Right renal pelvis (tissue), 4 donors: ENCODE measurements at regions not wholly inside any gene's neighbourhood (a gene's known extent, or its start where the extent isn't known, plus 50 kb on each side); places are given as distances from the start of the nearest gene placed in this dataset.
"Not testable (repeated sequence)": the region's sequence is repeated elsewhere in the genome, so short reads cannot be mapped to it uniquely, and the experiment has no call there.

Experiments used
- DNase-seq, 4 donors: peaks; one replicate each; pipeline ENCODE4 v3.0.0-alpha.2; 2013; ENCODE audit warnings: low read depth in 4 of 4, low spot score in 3 of 4, missing footprints in 1 of 4

DNA sequence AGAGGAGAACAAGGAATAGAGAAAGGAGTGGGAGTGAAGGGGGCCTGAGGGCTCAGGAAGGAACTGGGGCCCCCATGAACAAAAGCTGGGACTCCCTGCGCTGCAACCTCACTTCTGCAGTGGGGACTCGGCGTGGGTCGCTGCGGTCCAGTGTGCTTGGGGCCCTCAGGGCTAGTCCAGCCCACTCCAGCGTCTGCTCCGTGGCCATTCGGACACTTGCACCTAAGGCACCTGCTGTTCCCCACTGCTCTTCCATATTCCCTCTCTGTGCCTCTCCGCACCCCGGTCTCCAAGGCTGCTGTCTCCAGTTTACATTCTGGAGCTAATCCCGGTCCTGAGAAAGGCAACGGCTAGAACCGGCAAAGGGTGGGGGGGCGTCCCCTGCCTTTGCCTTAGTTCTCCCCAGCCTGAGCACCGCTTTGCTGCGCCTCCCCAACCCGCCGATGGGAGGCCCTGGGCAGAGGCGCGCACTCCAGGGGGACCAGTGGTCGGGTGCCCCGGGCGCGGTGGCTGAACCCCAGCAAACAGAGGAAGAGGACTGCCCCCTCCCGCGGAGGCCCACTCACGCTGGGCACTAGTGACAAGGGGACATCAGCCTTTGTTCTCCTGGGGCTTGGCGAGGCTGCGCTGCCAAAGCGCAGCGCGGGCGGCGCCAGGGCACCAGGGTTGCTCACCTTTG lies 327.7 kb upstream of the F9 start:
- no peak for DNase-seq

DNA sequence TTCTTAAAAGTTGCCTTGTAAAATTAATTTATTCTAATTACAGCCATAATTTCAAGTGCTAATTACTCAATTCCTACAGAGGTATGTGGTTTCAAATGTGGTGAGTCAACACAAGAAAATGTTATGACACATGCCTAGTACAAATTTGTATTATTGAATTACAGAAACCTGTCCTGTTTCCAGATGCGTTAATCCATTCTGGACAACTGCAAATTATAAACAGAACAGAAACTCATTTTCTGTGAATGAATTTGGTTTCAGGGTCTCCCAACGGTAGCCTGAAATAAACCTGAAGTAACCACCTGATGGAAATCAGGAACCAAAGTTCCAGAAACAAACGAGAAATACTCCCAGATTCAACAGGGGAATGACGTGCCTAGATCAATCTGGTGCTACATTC lies 328.6 kb upstream of the F9 start:
- DNase-seq, result no peak

DNA sequence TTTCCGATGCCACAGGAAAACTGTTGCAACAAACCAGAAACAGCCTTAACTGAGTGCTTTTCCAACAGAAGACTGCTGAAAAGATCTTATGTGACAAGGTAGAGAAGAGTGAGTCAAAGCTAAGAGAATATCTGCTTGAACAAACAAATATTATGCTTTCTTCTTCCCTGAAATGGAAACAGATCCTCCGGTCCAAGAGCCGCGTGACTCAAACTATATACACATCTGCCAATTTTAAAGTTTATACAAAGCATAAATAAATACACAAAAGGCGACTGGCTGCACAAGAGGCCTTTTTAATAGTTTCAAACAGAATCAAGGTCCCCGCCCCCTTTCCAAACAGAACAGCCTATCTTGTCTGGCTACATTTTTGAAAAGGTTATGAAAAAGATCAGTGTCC lies 329.7 kb upstream of the F9 start:
- no peak for DNase-seq

DNA sequence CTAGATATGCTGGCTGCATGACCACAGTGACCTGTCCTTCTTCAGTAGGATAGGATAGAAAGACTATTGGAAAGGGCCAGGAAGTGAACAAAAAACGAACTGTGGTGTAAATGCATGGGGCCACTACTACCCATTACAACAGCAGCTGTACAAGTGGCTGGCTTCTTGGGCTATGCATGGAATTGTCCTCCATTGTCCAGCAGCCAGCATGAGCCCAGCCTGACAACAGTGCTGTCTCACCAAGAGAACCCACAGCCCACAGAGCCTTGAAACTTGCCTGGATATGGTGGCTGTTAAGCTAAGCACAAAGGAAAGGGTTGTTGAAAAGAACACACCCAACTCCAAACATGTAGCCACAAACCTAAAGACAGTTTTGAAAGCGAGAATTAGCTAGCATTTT lies 330.2 kb upstream of the F9 start:
- no peak for DNase-seq

DNA sequence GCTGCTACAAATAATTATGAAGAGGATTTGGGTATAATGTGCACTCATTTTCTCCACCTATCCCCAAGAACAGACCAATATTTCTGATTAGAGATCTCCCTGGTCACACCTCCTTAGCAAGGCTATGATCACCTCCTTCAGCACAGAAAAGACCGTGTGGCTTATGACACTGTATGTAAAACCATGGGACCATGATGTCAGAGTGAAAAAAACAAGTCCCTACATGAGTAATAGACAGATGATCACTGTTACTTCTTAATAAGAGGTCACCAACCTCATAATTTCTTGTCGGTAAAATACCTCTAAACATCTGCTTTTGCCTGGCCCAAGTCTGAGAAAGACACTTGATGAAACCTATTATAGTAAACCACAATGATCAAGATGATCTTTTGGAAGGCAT lies 330.6 kb upstream of the F9 start:
- DNase-seq, result no peak

DNA sequence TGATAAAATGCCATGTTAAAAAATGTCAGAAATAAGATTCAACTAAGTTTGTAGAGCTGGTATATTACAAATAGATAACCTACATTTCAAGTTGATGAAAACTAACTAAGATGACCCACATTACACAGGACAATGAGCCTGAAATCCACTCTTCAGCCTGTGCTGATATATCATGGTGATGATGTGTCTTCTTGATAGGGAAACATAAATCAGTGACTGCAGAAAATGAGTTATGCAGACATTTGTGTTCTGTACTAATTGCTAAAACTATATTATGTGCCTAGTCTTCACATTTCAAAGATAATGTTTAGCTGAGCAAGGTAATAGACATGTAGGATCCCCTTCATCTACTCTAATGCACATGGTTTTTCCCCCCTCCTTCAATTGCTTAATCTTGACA lies 331.6 kb upstream of the F9 start:
- DNase-seq, result no peak

DNA sequence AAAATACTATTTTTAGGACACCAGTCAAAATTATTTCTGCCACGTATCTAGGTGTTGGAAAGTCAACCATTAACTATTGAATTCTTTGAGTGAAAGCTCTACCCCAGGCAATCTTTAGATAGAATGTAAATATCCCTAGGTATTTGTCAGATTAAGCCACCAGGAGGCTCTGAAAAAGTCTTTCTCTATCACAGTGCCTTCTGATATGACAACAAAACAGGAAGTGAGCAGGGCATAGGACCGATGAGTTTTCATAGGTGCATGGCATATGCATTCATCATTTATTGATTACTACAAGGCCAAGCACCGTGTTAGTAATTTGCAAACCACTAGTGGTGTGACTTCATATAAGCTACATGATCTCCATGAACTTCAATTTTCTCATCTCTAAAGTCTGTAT lies 333.6 kb upstream of the F9 start:
- DNase-seq, result no peak

DNA sequence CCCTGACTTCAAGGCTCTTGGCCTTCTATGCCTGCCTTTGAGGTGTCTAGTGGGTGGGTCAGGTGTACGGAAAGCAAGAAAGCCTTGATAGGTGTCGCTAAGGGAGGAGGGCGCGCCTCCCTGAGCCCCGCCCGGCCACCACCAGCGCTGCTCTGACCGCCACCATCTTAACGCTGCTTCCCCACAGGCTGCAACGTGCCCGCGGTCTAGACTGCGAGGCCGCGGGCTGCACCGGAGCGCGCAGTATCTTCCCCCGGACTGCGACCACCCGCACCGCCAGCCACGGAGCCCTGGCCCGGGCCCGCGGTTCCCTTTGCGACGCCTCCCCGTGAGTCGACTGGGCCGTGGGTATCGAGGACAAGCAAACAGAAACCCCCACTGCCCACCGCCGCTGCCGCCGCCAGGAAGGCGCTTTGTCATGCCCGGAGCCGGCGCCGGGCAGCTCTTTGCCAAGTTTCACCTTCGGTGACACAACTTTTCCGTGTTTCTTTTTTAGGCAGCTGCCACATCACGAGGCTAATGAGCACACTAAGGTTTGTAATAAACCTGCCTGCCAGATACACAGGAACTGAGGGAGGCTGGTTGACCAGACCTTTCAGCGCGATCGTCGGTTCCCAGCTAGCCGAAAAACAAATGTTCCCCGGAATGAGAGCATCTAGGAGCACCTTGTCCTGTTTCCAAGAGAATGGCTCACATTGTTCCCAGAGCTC lies 335.8 kb upstream of the F9 start:
- no peak for DNase-seq

DNA sequence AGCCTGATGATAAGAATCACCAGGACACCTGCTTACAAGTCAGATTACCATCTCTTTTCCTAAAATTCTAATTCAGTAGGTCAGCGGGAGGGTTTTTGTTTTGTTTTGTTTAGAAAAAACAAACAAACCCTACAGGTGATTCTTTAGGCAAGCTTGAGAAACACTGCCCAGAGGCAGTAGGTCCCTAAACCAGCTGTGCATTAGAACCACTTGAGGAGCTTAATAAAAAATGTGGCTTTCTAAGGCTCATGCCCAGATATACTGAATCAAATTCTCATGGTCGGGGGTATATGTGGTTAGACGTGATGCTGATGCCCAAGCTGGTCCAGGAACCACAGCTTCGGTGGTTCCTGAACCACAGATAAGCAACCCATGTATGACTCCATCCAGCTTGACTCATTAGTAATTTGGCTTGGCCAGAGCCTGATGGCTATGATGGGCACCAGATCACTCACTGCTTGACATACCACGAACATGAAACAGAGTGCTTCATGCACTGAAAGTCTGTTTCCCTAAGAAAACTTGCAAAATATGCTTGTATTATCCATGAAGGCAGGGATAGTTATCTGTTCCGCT lies 338.1 kb upstream of the F9 start:
- no peak for DNase-seq

DNA sequence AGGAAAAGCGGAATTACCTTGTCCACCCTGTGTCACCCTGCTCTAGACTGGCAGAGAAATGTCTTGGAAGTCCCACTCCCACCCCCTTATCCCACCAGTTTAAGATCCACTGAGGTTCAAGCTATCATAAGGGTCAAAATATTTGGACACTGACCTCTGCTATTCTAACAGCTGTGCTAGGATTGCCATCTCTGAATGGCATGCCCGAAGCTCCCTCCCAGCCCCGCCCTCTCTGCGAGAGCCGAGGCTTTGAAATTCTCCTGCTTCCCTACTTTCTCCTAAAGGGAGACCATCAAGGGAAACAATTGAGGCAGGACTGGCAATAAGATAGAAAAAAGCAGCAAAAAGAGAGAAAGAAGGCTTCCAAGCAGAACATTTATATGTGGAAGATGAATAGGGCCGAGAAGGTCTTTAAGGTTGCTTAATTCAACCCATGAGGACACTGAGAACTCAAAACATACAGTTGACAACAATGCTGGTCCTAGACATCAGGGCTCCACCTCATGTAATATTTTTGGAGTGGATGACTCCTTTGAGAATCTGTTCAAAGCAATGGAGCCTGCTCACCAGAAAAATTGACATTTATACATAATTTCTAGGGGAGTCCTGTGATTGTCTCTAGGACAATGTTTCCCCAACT lies 338.7 kb upstream of the F9 start:
- no peak for DNase-seq

DNA sequence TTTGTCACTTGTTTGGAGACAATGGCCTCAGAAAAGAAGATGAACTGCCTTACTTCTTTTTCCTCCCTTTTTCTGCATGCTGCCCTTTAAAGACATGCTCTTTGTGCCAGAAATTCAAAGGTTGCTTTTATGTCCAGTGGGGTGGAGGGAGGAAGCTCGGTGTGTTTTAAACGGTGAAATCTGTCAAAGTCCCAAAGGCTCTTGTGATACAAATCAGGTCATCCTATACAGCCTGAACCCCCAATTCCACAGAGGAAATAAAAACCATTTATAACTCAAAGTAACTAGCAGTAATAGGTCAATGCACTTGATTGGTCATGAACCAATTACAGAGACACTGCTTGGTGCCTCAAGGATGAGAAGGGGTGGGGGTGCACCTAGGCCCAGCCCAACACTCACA lies 339.3 kb upstream of the F9 start:
- no peak for DNase-seq

DNA sequence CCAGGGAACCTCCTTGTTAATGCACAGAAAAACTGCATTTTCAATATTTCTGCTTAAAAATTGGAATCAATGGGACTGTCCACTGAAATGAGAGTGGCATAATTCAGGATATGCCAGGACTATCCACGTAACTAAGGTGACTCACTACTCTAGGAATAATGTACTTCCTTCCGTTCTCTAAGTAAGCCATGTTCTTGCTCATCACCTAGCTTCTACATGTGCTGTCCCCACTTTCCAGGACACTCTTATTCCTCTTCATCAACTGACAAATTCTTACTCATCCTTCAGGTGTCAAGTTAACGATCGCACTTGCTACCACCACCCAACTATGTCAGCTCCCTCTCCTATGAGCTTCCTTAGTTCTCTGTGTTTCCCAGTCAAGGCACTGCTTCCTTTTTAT lies 342.8 kb upstream of the F9 start:
- DNase-seq, result no peak

DNA sequence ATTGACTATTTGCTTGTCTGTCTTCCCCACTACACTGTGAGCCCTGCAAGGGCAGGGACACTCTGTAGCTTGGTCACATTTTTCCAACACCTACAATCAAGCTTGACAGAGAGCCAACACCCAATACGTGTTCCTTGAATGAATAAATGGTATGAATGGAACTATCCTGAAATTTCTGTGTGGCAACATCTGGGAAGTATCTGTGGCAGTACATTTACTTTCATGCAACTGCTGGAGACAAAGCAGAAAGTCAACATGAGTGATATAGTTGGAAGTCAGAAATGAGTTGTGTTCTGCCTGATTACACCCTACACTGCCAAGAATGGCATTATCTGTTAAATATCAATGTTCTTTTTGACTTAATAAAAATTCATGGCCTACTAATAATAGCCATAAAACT lies 343.5 kb upstream of the F9 start:
- no peak for DNase-seq

DNA sequence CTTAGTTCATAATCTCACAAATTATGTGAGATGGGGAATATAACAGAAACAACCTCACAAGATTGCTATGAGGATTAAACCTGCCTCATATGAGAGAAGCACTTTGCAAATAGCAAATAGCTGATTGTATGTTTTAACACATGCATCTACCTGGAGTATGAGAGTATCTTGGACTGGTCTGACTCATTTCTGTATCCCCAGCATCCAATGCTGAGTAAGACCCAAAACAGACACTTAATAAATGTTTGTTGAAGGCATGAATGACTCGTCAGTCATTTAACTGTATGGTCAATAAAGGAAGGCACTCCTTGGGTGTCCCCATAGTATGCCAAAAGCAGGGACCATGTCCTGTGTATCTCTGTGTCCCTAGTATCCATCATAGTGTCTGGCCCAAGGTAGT lies 350.9 kb upstream of the F9 start:
- no peak for DNase-seq

DNA sequence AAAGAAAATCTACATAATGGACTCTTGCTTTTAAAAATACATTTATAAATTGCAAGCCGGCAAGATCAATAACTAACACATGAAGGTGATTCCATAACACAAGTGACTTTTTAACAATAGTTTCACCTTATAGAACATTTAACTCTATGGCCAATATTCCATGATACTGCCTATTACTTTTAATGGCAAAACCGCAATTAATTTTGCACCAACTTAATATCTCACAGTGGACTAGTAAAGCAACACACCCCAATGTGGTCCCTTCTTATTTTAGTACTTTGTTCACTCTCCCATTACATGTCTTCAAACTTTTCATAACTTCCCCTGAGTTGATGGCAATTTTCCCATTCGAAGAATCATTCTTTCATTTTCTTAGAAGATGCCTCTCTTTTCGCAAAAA lies 351.6 kb upstream of the F9 start:
- no peak for DNase-seq

DNA sequence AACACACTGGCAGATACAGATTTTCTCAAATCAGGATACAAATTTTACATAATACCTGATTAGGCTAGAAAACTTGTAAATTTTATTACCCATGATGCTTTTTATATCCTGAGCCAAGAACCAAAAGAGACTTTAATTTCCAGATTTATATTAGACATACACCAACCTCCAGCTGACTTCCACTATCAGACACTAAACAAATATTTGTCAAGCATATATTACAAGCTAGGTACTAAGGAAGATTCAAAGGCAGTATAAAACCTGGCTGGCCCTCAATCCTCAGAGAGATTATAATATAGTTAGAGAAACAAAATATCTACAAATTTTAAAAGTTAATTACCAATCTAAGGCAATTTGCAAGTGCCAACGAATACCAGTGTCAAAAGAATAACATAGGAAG lies 357.8 kb upstream of the F9 start:
- no peak for DNase-seq

DNA sequence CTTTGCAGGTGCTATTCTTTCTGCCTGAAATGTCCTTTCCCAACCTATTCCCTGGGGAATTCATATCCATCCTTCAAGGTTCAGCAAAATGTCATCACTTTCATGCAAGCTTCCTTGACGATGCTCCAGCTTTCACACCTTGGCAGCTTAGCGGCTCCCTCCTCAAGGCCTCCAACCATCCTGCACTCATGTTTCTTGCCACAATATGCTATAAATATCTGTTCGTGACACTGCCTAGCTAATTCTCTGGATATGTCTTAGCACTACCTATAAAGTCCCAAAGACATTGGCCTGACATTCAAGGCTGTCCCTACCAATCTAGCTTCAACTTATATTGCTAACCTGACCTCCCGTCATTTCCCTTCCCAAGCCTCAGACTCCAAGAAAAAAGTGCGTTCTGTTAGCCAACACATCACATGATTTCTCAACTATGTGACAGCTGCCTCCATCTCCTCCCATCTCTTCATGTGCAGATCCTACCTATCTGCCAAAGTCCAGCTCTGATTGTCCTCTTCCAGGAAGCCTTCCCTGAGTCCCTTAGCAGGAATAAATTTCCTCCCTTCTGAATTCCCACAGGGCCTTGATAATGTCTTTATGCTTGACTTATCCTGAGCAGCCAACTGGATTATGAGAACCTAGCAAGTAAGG lies 359.9 kb upstream of the F9 start:
- no peak for DNase-seq

DNA sequence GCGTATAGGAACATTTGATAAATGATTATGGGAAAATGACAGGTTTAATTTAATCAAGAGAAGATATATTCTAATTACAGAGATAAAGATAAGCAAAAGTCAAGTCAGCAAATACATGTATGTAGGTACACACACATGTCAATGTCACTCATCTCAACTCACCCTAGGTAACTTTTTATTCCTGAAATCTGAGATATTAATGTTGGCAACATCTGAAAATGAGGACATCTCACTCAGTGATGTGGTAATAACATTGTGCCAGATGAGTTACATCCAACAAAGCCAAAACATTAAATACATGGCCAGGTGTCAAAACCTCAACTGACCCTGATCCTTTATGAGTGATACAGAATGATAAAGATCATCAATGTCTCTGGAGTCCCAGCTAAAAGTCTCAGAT lies 363.3 kb upstream of the F9 start:
- DNase-seq, result no peak

DNA sequence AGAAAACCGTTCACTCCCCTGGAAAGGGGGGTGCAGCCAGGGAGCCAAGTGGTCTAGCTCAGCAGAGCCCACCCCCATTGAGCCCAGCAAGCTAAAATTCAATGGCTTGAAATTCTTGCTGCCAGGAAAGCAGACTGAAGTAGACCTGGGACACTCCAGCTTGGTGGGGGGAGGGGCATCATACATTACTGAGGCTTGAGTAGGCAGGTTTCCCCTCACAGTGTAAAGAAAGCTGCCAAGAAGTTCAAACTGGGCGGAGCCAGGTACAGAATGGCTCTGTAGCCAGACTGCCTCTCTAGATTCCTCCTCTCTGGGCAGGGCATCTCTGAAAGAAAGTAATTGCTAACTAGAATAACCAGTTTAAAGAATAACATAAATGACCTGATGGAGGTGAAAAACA lies 372.3 kb upstream of the F9 start:
- DNase-seq, result peak in 1 of 4 donors; percentile 4

DNA sequence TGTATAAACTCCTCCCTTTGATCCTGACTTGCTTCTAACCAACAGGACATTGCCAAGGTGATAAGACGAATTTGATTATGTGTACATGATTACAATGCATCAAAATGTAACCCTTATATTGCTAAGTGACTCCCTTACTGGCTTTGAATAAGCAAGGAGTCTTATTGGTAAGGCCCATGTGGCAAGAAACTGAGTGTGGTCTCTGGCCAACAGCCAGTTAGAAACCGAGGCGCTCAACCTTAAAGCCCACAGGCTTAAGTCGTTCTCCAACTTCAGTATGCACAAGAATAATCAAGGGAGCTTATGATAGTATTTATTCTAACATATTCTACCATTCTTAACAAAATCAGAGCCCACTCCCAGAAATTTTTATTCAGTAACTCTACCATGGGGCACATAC lies 374.2 kb upstream of the F9 start:
- DNase-seq, result no peak

DNA sequence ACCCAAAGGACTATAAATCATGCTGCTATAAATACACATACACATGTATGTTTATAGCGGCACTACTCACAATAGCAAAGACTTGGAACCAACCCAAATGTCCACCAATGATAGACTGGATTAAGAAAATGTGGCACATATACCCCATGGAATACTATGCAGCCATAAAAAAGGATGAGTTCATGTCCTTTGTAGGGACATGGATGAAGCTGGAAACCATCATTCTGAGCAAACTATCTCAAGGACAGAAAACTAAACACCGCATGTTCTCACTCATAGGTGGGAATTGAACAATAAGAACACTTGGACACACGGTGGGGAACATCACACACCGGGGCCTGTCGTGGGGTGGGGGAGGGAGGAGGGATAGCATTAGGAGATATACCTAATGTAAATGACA lies 383.9 kb upstream of the F9 start:
- not testable (repeated sequence) for DNase-seq
